AG20443 (cell line): ENCODE measurements at regions not wholly inside any gene's neighbourhood (a gene's known extent, or its start where the extent isn't known, plus 50 kb on each side); places are given as distances from the start of the nearest gene placed in this dataset.
"Not testable (repeated sequence)": the region's sequence is repeated elsewhere in the genome, so short reads cannot be mapped to it uniquely, and the experiment has no call there.

Experiments used
- DNase-seq: peaks from one replicate; pipeline ENCODE4 v3.0.0; 2012; ENCODE audit warnings: low spot score, mixed read lengths

DNA sequence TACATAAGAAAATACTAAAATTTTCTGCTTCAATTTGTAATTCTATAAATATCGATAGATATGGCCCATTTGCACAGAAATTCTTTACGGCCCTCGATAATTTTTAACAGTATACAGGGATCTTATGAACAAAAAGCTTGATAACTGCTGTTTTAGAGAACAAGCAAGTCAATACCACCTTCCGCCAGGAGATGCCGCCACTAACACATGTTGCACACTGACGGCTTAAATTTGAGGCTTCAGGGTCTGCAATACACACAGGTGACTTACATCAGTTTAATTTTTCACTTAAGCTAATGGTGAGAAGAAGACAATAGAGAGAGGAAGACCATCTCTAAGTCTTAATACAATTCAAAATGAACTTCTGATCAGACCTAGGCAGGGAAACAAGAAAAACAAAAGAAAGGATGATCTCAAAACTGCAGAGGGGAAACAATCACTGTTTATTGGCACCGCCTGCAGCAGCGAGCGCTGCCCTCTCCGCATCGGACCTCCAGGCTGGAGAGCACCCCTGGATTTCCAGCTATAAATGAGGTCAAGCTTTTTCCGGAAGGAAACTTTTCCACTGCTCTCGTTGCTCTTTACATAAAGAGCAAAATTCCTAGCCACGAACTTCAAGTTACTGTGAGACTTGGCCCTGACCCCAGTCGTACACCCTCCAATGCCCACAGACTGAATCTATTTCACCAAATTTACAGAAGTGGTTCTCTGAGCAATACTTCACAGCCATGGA lies 53.9 kb downstream of the OTOR start:
- peak; percentile 40 for DNase-seq

DNA sequence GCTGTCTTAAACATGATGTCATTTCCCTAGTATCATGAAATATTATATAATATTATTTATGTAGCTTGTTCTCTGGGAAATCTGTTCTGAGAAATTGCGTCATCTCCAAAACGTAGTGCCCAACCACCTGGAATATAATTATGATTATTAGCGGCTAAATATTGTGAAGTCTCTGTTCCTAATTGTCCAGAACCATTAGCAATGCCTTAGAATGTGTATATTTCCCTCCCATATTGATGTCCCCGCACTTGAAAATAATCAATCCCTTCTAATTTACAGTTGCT lies 54.4 kb downstream of the OTOR start:
- no peak for DNase-seq

DNA sequence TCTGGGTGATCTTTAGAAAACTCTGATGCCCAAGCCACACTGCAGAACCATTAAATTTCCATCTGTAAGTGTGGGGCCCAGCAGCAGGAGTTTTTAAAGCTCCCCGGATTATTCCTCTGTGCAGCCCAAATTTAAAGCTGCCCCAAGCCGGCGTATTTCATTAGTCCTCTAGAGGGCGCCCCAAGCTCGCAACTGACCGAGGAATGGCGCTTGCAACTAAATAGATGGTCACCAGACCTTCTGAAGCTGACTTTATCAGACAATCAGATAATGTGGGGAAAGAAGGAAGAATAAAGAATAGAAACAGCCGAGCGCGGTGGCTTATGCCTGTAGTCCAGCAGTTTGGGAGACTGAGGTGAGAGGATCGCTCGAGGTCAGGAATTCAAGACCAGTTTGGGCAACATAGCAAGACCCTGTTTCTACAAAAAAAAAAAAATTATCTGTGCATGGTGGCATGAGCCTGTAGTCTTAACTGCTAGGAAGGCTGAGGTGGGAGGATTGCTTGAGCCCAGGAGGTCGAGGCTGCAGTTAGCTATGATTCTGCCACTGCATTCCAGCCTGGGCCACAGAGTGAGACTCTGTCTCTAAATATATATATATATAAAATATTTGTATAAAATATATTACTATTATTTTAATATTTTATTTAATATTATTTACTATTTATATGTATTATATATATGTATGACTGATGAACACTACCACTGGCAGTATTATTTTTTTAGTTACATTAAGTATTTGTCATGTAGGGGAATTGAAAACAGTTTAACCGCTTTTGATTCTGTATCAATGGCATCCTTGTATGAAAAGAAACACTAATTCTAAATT lies 56.0 kb downstream of the OTOR start:
- peak; percentile 77 for DNase-seq

GRCh38 chr20:16804793-16805187 lies 56.6 kb downstream of the OTOR start:
- DNase-seq: no peak

GRCh38 chr20:16806061-16806460 lies 57.9 kb downstream of the OTOR start:
- no peak for DNase-seq

- DNase-seq: no peak
Observed at GRCh38 chr20:16806886-16807285, 58.7 kb downstream of the OTOR start.

- no peak for DNase-seq
Observed at GRCh38 chr20:16808796-16809195, 60.6 kb downstream of the OTOR start.

GRCh38 chr20:16810216-16810615 lies 62.1 kb downstream of the OTOR start:
- DNase-seq: no peak

GRCh38 chr20:16816192-16816591 lies 68.0 kb downstream of the OTOR start:
- DNase-seq: no peak

DNA sequence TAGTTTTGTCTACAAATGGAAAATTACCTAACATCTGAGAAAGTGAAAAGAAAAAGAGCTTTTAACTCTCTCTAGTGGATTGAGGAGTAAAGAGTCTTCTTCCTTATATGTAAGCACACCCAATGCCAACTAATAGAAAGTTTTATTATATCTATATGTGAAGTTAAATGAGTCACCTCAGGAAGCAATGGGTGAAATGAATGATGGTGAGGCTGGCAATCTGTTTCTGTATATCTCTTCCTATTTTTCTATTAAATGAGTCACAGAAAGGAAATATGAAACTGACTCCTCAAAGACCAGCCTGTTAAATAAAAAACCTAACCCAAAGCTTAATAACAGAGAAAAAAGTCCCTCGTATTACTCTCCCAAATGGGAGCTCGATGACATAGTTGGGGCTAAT lies 71.3 kb downstream of the OTOR start:
- no peak for DNase-seq

DNA sequence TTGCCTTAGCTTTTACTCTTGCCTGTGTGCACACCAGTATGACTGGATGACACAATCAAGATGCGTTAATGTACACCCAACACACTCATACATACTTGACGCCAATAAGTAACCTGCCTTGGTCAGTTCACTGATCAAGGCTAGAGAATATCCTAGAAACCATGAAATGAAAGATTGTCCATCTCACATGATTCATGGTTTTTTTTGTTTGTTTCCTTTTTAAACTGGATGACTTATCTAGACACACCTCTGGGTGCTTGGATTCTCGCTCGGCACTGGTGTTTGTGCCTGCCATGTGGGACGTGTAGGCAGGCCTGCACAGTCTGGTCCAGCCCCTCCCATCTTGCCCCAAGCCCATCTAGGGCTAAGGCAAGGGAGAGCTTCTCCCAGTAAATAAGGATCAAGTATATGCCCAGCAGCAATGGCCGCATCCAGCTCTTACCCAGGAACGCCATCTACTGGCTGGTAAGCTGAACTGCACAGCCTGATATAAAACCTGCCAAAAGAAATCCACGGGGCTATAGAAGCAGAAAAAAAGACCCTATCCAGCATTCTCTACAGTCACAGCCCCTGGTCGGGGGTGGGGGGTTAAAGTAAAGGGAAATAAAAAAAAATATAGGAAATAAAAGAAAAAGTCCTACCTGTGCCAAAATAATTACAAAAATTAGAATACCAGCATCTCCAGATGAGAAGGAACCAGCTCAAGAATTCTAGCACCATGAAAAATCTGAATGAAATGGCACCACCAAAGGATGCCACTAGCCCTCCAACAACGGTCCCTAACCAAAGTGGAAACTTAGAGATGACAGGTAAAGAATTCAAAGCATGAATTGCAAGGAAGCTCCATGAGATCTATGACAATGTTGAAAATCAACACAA lies 73.3 kb downstream of the OTOR start:
- DNase-seq: peak; percentile 56

DNA sequence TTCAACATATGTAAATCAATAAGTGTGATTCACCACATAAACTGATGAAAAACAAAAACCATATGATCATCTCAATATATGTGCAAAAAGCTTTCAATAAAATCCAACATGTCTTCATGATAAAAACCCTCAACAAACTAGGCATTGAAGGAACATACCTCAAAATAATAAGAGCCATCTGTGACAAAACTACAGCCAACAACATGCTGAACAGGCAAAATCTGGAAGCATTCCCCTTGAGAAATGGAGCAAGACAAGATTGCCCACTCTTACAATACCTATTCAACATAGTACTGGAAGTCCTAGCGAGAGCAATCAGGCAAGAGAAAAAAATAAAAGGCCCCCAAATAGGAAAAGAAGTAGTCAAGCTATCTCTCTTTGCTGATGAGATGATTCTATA lies 76.5 kb downstream of the OTOR start:
- DNase-seq: no peak

DNA sequence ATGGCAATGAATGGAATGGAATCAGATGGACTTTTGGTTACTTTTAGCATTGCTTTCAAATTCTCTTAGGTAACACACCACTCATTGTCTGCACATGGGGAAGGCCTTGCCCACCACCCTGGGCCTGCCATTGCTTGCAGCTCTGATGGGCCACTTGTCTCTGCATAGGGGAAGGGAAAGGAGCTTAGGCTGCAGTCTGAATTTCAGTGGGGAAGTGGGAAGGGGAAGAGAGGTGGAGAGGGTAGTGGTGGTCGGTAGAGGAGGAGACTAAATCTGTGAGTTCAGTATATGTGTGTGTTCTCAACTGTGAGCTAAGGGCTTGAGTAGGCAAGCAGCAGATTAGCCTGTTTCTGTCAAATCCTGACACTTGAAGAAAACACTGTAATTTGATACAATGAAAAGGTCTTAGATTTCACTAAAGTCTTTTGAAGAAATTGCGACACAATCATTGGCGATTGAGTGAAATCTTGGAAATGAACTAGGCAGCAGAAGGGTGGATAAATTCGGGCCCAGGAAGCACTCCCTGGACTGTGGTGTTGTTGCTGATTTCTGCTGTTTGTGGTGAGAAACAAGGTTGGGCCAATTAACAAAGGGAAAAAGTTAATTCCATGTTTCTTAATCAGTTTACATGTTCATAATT lies 80.6 kb downstream of the OTOR start:
- DNase-seq: no peak

DNA sequence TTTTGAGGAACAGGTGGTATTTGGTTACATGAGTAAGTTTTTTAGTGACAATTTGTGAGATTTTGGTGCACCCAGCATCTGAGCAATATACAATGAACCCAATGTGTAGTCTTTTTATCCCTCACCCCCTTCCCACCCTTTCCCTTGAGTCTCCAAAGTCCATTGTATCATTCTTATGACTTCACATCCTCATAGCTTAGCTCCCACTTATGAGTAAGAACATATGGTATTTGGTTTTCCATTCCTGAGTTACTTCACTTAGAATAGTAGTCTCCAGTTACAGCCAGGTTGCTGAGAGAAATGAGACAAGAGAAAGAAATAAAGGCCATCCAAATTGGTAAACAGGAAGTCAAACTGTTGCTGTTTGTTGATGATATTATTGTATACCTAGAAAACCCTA lies 87.5 kb downstream of the OTOR start:
- DNase-seq: not testable (repeated sequence)

DNA sequence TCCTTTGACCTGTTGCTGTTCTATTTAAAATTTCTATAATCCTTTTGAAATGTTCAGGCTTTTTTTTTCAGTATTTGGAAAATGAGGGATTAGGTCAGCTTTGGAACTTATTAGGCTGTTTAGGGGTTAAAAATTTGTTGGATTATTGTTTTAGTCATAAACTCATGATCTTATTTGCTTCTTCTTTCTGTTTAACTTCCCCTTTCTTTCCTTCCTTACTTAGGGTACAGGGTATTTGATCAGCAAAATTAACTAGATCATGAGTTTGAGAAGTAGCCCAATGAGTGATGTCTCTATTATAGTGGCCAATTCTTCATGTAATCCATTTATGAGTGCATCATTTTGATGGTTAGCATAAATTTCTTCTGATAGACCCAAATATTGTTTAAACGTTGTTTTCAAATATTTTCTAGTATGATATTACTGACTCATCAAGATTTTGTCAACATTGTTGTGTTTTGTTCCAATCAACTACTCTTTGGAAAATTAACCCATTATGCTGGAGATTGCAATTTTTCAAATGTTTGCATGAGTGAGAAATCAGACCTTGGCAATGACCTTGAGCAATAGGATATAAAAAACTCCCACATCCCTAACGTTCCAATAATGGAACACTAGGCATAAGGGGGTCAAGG lies 94.4 kb downstream of the OTOR start:
- DNase-seq: no peak

- DNase-seq: no peak
Observed at GRCh38 chr20:16844406-16844805, 96.2 kb downstream of the OTOR start.

GRCh38 chr20:16846006-16846405 lies 97.8 kb downstream of the OTOR start:
- DNase-seq: peak; percentile 42

DNA sequence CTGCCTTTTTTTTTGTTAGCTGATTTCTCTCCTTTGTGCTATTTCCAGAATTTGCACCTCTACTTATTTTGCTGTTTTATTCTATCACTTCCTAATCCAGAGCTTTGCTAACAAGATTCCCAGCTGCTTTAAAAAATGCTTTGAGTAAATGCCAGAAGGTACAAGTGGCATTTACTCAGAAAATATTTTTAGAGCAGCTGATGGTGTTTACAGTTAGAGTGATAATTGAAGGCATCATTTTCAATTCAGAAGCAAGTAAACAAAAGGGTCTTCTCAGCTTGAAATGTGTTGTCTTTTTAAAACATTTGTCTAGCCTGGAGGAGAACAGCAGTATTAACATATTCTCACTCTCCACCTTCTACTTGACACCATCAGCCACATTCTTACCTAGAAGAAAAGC lies 99.9 kb downstream of the OTOR start:
- no peak for DNase-seq

GRCh38 chr20:16848526-16848925 lies 100.4 kb downstream of the OTOR start:
- DNase-seq: no peak

- no peak for DNase-seq
Observed at GRCh38 chr20:16860914-16861313, 112.8 kb downstream of the OTOR start.

- no peak for DNase-seq
Observed at GRCh38 chr20:16861708-16862107, 113.5 kb downstream of the OTOR start.

GRCh38 chr20:16863303-16863702 lies 115.1 kb downstream of the OTOR start:
- no peak for DNase-seq
